SU-DHL-6 (cell line): ENCODE measurements at regions not wholly inside any gene's neighbourhood (a gene's known extent, or its start where the extent isn't known, plus 50 kb on each side); places are given as distances from the start of the nearest gene placed in this dataset.
A peak's percentile ranks its signal among the peaks of the same experiment; 100 is the strongest.

Source experiments
- H2AFZ ChIP-seq: fragments of 200-600 bp; sonication (generic); 2 replicates; pipeline ENCODE4 v1.6.1; 2014; ENCODE audit warnings: low read depth, mild to moderate bottlenecking, moderate library complexity, mixed read lengths, antibody characterized with exemption, low read length; ENCODE audit not compliant: severe bottlenecking
- H3F3A ChIP-seq: fragments of 200-600 bp; shearing (Covaris generic); 2 replicates; pipeline ENCODE4 v1.6.0; 2016; ENCODE audit warnings: antibody characterized with exemption, mild to moderate bottlenecking; ENCODE audit not compliant: insufficient read depth
- H3K27ac ChIP-seq: fragments of 200-600 bp; sonication (generic); 2 replicates; pipeline ENCODE4 v1.5.1; 2016; ENCODE audit warnings: low read depth, mild to moderate bottlenecking, low read length, moderate library complexity, mixed read lengths
- H3K27me3 ChIP-seq: fragments of 200-600 bp; sonication (generic), shearing (Covaris generic); 2 replicates; pipeline ENCODE4 v1.6.0; 2014; ENCODE audit warnings: mild to moderate bottlenecking, low read length
- H3K36me3 ChIP-seq: fragments of 200-600 bp; sonication (generic); 2 replicates; pipeline ENCODE4 v1.6.1; 2014; ENCODE audit warnings: mild to moderate bottlenecking, low read length, mixed read lengths
- H3K4me2 ChIP-seq: fragments of 300-600, 200-600 bp; shearing (Covaris generic), sonication (generic); 2 replicates; pipeline ENCODE4 v1.6.0; 2014; ENCODE audit warnings: low read length, low read depth, mild to moderate bottlenecking; ENCODE audit not compliant: poor library complexity, severe bottlenecking
- H3K4me3 ChIP-seq: fragments of 200-600 bp; sonication (generic); 2 replicates; pipeline ENCODE4 v1.5.1; 2014; ENCODE audit warnings: antibody characterized with exemption, low read length, mild to moderate bottlenecking, mixed read lengths; ENCODE audit not compliant: insufficient read depth, poor library complexity, severe bottlenecking
- H3K79me2 ChIP-seq: fragments of 200-600 bp; sonication (generic); 2 replicates; pipeline ENCODE4 v1.6.1; 2014; ENCODE audit warnings: mild to moderate bottlenecking, low read length, moderate library complexity; ENCODE audit not compliant: insufficient read depth
- H3K9ac ChIP-seq: fragments of 200-600 bp; sonication (generic); 2 replicates; pipeline ENCODE4 v1.7.0; 2014; ENCODE audit warnings: mild to moderate bottlenecking, low read length
- H3K9me2 ChIP-seq: fragments of 200-600 bp; sonication (generic); replicated peaks from 2 replicates; pipeline ENCODE4 v1.6.1; 2014; ENCODE audit warnings: low read length; ENCODE audit not compliant: insufficient read depth
- H3K9me3 ChIP-seq: fragments of 200-600 bp; sonication (generic); 2 replicates; pipeline ENCODE4 v1.6.1; 2014; ENCODE audit warnings: low read length, mixed read lengths; ENCODE audit not compliant: insufficient read depth
- H4K20me1 ChIP-seq: fragments of 200-600 bp; sonication (generic); 2 replicates; pipeline ENCODE4 v1.6.1; 2014; ENCODE audit warnings: low read depth, mild to moderate bottlenecking, antibody characterized with exemption, low read length, moderate library complexity, mixed read lengths
- EZH2phosphoT487 ChIP-seq: fragments of 200-600 bp; sonication (generic), shearing (Covaris generic); conservative IDR thresholded peaks from 2 replicates; pipeline ENCODE4 v1.6.1; 2018; ENCODE audit warnings: mild to moderate bottlenecking, antibody characterized with exemption, low read length, moderate library complexity, mixed read lengths
- TF ChIP-seq, protein P1 (sequence below): fragments of 200-600 bp; sonication (generic); IDR thresholded peaks from one replicate; pipeline ENCODE4 v1.5.1; 2017; ENCODE audit warnings: antibody characterized with exemption, mild to moderate bottlenecking, low read length, moderate library complexity; ENCODE audit not compliant: insufficient read depth, poor library complexity, severe bottlenecking

DNA sequence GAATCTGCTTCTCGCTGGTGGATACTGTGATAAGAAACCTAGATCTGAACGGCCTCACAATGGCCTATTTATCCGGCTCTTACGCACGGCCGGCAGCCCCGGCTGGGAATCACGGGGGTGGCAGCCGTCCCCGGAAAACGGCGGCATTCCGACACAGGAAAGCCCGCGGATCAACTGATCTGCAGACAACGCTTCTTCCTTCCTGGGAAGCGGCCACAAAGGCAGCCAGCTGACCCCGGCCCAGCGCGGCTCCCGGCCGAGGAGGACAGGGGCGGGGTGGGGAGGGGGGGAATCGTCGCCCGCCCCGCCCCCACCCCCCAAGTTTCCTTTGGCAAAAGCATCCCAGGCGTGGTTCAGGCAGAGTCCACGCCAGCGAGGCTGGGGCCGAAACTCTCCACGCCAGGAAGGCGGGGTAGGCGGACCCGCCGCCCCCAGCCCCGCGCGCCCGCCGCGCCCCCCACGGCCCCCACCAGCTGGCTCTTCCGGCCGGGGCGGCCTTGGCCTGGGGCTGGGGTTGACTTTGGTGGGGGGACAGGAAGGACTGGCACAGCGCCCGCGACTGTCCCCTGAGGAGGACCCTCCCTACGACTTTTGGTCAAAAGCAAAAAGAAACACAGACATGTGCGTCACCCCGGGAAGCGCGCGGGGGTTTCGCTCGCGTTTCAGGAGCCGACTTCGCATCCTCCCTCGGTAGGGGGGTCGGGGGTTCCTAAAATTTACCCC lies 247.7 kb upstream of the ANKRD55 start:
- Histone ChIP-seq H2AFZ (peak overlapping the region; percentile 59), H3K9ac (no peak overlapping the region), H3K9me2 (no peaks in the 10 kb centered on the region), H3K27ac (no peak overlapping the region), H3K36me3 (no peaks in the 10 kb centered on the region), H4K20me1 (no peaks in the 10 kb centered on the region), H3K27me3 (no peaks in the 10 kb centered on the region), H3K9me3 (no peaks in the 10 kb centered on the region), H3K4me3 (no peak overlapping the region), H3K79me2 (no peaks in the 10 kb centered on the region), H3F3A (no peaks in the 10 kb centered on the region), H3K4me2 (peak overlapping the region; percentile 36)
- no peak for TF ChIP-seq EZH2phosphoT487
- TF ChIP-seq, protein P1, sequence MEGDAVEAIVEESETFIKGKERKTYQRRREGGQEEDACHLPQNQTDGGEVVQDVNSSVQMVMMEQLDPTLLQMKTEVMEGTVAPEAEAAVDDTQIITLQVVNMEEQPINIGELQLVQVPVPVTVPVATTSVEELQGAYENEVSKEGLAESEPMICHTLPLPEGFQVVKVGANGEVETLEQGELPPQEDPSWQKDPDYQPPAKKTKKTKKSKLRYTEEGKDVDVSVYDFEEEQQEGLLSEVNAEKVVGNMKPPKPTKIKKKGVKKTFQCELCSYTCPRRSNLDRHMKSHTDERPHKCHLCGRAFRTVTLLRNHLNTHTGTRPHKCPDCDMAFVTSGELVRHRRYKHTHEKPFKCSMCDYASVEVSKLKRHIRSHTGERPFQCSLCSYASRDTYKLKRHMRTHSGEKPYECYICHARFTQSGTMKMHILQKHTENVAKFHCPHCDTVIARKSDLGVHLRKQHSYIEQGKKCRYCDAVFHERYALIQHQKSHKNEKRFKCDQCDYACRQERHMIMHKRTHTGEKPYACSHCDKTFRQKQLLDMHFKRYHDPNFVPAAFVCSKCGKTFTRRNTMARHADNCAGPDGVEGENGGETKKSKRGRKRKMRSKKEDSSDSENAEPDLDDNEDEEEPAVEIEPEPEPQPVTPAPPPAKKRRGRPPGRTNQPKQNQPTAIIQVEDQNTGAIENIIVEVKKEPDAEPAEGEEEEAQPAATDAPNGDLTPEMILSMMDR: no peak

DNA sequence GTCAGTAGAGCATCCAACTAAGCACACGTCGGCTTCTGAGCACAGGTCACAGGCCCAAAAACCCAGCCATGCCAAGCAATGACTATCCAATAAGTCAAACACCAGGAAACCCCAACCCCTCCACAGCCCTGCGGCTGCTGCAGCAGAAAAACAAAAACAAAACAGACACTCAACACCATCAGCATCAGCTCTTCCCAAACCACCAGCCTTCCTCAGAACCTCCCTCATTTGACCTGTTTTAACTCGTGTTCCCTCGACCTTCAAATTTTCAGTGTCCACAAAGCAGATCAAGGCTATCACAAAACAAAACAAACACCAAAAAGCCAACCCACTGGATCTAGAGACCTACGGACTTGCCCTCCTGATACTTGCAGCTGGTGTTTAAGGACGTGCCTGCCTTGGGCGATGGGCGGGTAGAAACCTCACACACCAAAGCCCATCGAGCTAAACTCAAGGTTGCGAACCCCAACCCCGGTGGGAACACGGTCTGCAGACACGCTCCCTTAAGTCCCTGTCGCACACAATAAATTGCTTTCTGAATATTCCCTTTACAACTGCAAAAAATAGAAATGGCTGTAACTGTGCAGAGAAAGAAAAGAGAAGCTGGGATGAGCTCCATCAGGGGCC lies 247.1 kb upstream of the ANKRD55 start:
- H3K4me2 ChIP-seq: no peak overlapping the region
- H3K9me2 ChIP-seq: no peaks in the 10 kb centered on the region
- no peaks in the 10 kb centered on the region for H3K79me2 ChIP-seq
- H3K27me3 ChIP-seq: no peaks in the 10 kb centered on the region
- no peak for TF ChIP-seq EZH2phosphoT487
- TF ChIP-seq, protein P1: no peak
- H3K9me3 ChIP-seq: no peaks in the 10 kb centered on the region
- peak overlapping the region; percentile 59 for H2AFZ ChIP-seq
- no peak overlapping the region for H3K27ac ChIP-seq
- H3K36me3 ChIP-seq: no peaks in the 10 kb centered on the region
- H3F3A ChIP-seq: no peaks in the 10 kb centered on the region
- no peak overlapping the region for H3K9ac ChIP-seq
- H4K20me1 ChIP-seq: no peaks in the 10 kb centered on the region
- H3K4me3 ChIP-seq: no peak overlapping the region

DNA sequence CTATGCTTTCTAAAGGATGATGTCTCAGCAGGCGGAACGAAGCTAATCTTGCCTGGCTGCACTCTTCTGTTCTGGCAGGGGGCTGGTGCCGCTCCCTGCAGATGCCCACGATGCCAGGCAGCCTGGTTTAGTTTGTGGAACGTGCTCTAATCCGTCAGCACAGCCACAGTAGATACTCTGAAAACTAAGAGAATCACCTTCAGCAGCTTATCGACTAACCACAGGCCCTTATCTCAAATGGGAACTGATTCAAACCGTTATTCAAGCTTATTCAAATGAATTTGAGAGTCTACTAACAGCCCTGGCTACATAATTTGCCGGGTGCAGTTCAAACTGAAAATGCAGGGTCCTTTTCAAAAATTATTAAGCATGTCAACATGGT lies 246.6 kb upstream of the ANKRD55 start:
- no peaks in the 10 kb centered on the region for H3K27me3 ChIP-seq
- no peak overlapping the region for H2AFZ ChIP-seq
- no peaks in the 10 kb centered on the region for H3K9me3 ChIP-seq
- H3K4me3 ChIP-seq: no peak overlapping the region
- no peak overlapping the region for H3K27ac ChIP-seq
- no peaks in the 10 kb centered on the region for H4K20me1 ChIP-seq
- H3F3A ChIP-seq: no peaks in the 10 kb centered on the region
- TF ChIP-seq, protein P1: no peak
- TF ChIP-seq EZH2phosphoT487: no peak
- H3K36me3 ChIP-seq: no peaks in the 10 kb centered on the region
- H3K4me2 ChIP-seq: no peak overlapping the region
- H3K79me2 ChIP-seq: no peaks in the 10 kb centered on the region
- no peak overlapping the region for H3K9ac ChIP-seq
- H3K9me2 ChIP-seq: no peaks in the 10 kb centered on the region
